Thyroid gland (tissue), 4 donors: ENCODE measurements at regions not wholly inside any gene's neighbourhood (a gene's known extent, or its start where the extent isn't known, plus 50 kb on each side); places are given as distances from the start of the nearest gene placed in this dataset.

ENCODE experiments used
- DNase-seq, 2 donors: peaks; one replicate each; pipeline ENCODE4 v3.0.0-alpha.2; 2019
- H3K27ac ChIP-seq, 3 donors: fragments of 200-600 bp; sonication (generic); 1 replicate in 2 of 3; 2 replicates in 1 of 3; pipeline ENCODE4 v1.5.1; 2016 to 2019; ENCODE audit warnings: mild to moderate bottlenecking in 1 of 3, moderate library complexity in 1 of 3
- H3K27me3 ChIP-seq: fragments of 200-600 bp; sonication (generic); one replicate; pipeline ENCODE4 v1.5.1; 2019
- H3K36me3 ChIP-seq, 2 donors: fragments of 200-600 bp; sonication (generic); one replicate each; pipeline ENCODE4 v1.5.1; 2016 to 2019
- H3K4me1 ChIP-seq, 2 donors: fragments of 200-600 bp; sonication (generic); one replicate each; pipeline ENCODE4 v1.5.1; 2017 to 2019
- H3K4me3 ChIP-seq, 3 donors: fragments of 200-600 bp; sonication (generic); replicated peaks in 1 of 3; 1 replicate in 2 of 3; 2 replicates in 1 of 3; pipeline ENCODE4 v1.5.1; 2016; ENCODE audit warnings: mild to moderate bottlenecking in 1 of 3
- H3K9me3 ChIP-seq: fragments of 200-600 bp; sonication (generic); one replicate; pipeline ENCODE4 v1.5.1; 2017
- CTCF ChIP-seq, 6 experiments: fragments of 200-600 bp in 3 of 6; fragments of 450-650 bp in 3 of 6; sonication (generic) in 3 of 6; IDR thresholded peaks; one replicate each; pipeline ENCODE4 v1.5.1; 2016 to 2019; ENCODE audit warnings: antibody characterized with exemption in 6 of 6, mild to moderate bottlenecking in 2 of 6, inconsistent platforms in 1 of 6, moderate library complexity in 1 of 6
- POLR2A ChIP-seq, 2 donors: fragments of 450-650 bp; IDR thresholded peaks; one replicate each; pipeline ENCODE4 v1.6.1; 2017; ENCODE audit warnings: antibody characterized with exemption in 2 of 2, mild to moderate bottlenecking in 2 of 2, moderate library complexity in 1 of 2
- WGBS, 2 donors: methylation state at CpG; one replicate each; pipeline ENCODE4 v1.1.5; 2017; 5-methylcytosine and 5-hydroxymethylcytosine counted together
- intact Hi-C: fragments of 100-400 bp; cut with DNase I; formaldehyde crosslinking; loops from one replicate; pipeline ENCODE4 v1.15.1; 2023

GRCh38 chr3:193960487-193961274 lies 175.3 kb upstream of the HES1 start:
- no peaks in the 10 kb centered on the region for H3K9me3 ChIP-seq
- H3K36me3 ChIP-seq = no peaks in the 10 kb centered on the region
- no peaks in the 10 kb centered on the region for H3K4me1 ChIP-seq
- intact Hi-C loops = no loop called here
- H3K27me3 ChIP-seq = no peaks in the 10 kb centered on the region
- no peak overlapping the region for H3K4me3 ChIP-seq
- DNase-seq = no peak
- no peak overlapping the region for H3K27ac ChIP-seq
- WGBS, 2 donors = 77 to 83% methylated on average over 21 of the region's 21 CpGs
- no peak for TF ChIP-seq CTCF (IDR thresholded peaks at IDR 0.05)
- no peak for TF ChIP-seq POLR2A (IDR thresholded peaks at IDR 0.05)

GRCh38 chr3:193962986-193963685 lies 172.8 kb upstream of the HES1 start:
- WGBS, 2 donors = 89% methylated on average over 9 of the region's 9 CpGs
- no peak for DNase-seq
- Histone ChIP-seq H3K9me3 (no peaks in the 10 kb centered on the region), H3K27me3 (no peaks in the 10 kb centered on the region), H3K4me1 (no peaks in the 10 kb centered on the region), H3K36me3 (no peaks in the 10 kb centered on the region), H3K4me3 (no peak overlapping the region), H3K27ac (no peak overlapping the region)
- TF ChIP-seq CTCF (IDR thresholded peaks at IDR 0.05) = no peak
- intact Hi-C loops = no loop called here

- Histone ChIP-seq H3K27ac (no peak overlapping the region), H3K9me3 (no peaks in the 10 kb centered on the region), H3K27me3 (no peaks in the 10 kb centered on the region), H3K36me3 (no peaks in the 10 kb centered on the region), H3K4me1 (no peaks in the 10 kb centered on the region), H3K4me3 (no peak overlapping the region)
- WGBS, 2 donors = 90 to 97% methylated on average over 7 of the region's 7 CpGs
- intact Hi-C loops = no loop called here
- no peak for DNase-seq
- no peak for TF ChIP-seq CTCF (IDR thresholded peaks at IDR 0.05)
- TF ChIP-seq POLR2A (IDR thresholded peaks at IDR 0.05) = no peak
Measured at GRCh38 chr3:193963808-193964516, 172.0 kb upstream of the HES1 start.

- no peaks in the 10 kb centered on the region for H3K36me3 ChIP-seq
- H3K4me3 ChIP-seq = no peak overlapping the region
- no peak for DNase-seq
- WGBS, 2 donors = 86 to 95% methylated on average over 2 of the region's 2 CpGs
- H3K27ac ChIP-seq = no peak overlapping the region
- TF ChIP-seq CTCF (IDR thresholded peaks at IDR 0.05) (no peak), POLR2A (IDR thresholded peaks at IDR 0.05) (no peak)
- H3K9me3 ChIP-seq = no peaks in the 10 kb centered on the region
- H3K27me3 ChIP-seq = no peaks in the 10 kb centered on the region
- no peaks in the 10 kb centered on the region for H3K4me1 ChIP-seq
- intact Hi-C loops = no loop called here
Measured at GRCh38 chr3:193964517-193964880, 171.4 kb upstream of the HES1 start.
